Activated CD4-positive, alpha-beta T cell treated with anti-CD3 and anti-CD28 coated beads, Interleukin-2, amount 50 U/mL, for 48 hours (primary cell): ENCODE measurements at regions not wholly inside any gene's neighbourhood (a gene's known extent, or its start where the extent isn't known, plus 50 kb on each side); places are given as distances from the start of the nearest gene placed in this dataset.
A peak's percentile ranks its signal among the peaks of the same experiment; 100 is the strongest.
"Not testable (repeated sequence)": the region's sequence is repeated elsewhere in the genome, so short reads cannot be mapped to it uniquely, and the experiment has no call there.

Source experiments
- DNase-seq, 2 experiments: peaks; one replicate each; pipeline ENCODE4 v3.0.0-alpha.2; 2020

- DNase-seq, result not testable (repeated sequence)
Measured at GRCh38 chr3:69480986-69481385, 95.1 kb upstream of the FRMD4B start.

- DNase-seq, result no peak
Measured at GRCh38 chr3:69474186-69474585, 88.3 kb upstream of the FRMD4B start.

GRCh38 chr3:69472093-69472492 is 86.2 kb upstream of the FRMD4B start:
- DNase-seq, result no peak

GRCh38 chr3:69463531-69463930 is 77.6 kb upstream of the FRMD4B start:
- no peak for DNase-seq

GRCh38 chr3:69462826-69463100 is 76.9 kb upstream of the FRMD4B start:
- DNase-seq, result no peak

- no peak for DNase-seq
Measured at GRCh38 chr3:69462022-69462825, 76.3 kb upstream of the FRMD4B start.

- no peak for DNase-seq
Measured at GRCh38 chr3:69460034-69460433, 74.1 kb upstream of the FRMD4B start.

GRCh38 chr3:69458803-69459365 is 73.0 kb upstream of the FRMD4B start:
- no peak for DNase-seq

GRCh38 chr3:69456631-69457030 is 70.7 kb upstream of the FRMD4B start:
- no peak for DNase-seq

GRCh38 chr3:69454204-69454787 is 68.4 kb upstream of the FRMD4B start:
- DNase-seq, result no peak

GRCh38 chr3:69452295-69452694 is 66.4 kb upstream of the FRMD4B start:
- DNase-seq, result no peak

GRCh38 chr3:69451594-69451993 is 65.7 kb upstream of the FRMD4B start:
- DNase-seq, result no peak

GRCh38 chr3:69448877-69449276 is 63.0 kb upstream of the FRMD4B start:
- DNase-seq, result no peak

GRCh38 chr3:69446402-69447072 is 60.6 kb upstream of the FRMD4B start:
- no peak for DNase-seq

GRCh38 chr3:69445498-69445897 is 59.6 kb upstream of the FRMD4B start:
- no peak for DNase-seq

GRCh38 chr3:69445024-69445423 is 59.1 kb upstream of the FRMD4B start:
- no peak for DNase-seq

- no peak for DNase-seq
Measured at GRCh38 chr3:69443457-69443920, 57.6 kb upstream of the FRMD4B start.

- DNase-seq, result peak; percentile 7 to 26
Measured at GRCh38 chr3:69442771-69443311, 57.0 kb upstream of the FRMD4B start.

GRCh38 chr3:69441732-69442131 is 55.8 kb upstream of the FRMD4B start:
- no peak for DNase-seq

GRCh38 chr3:69441040-69441439 is 55.2 kb upstream of the FRMD4B start:
- DNase-seq, result no peak

- DNase-seq, result no peak
Measured at GRCh38 chr3:69439643-69440270, 53.9 kb upstream of the FRMD4B start.

GRCh38 chr3:69438476-69438875 is 52.6 kb upstream of the FRMD4B start:
- DNase-seq, result no peak
